Activated CD8-positive, alpha-beta T cell treated with anti-CD3 and anti-CD28 coated beads for 36 hours (primary cell): ENCODE measurements at regions not wholly inside any gene's neighbourhood (a gene's known extent, or its start where the extent isn't known, plus 50 kb on each side); places are given as distances from the start of the nearest gene placed in this dataset.

ENCODE experiments used
- ATAC-seq: fragments of 200-7000 bp; cut with Tn5 transposase; one replicate; pipeline ENCODE4 v1.10.0; 2021; ENCODE audit warnings: mild to moderate bottlenecking, moderate library complexity
- CTCF ChIA-PET: fragments of 350-600 bp; sonication (Branson Sonifier 250); formaldehyde crosslinking; loops from one replicate; lab custom pipeline; 2021; ENCODE audit warnings: antibody characterized with exemption; lab: Charles Lee
- POLR2A ChIA-PET: fragments of 350-600 bp; sonication (Branson Sonifier 250); formaldehyde crosslinking; loops from one replicate; lab custom pipeline; 2021; ENCODE audit warnings: antibody characterized with exemption; lab: Charles Lee
- DNase-seq: peaks from one replicate; pipeline ENCODE4 v3.0.0-alpha.2; 2020
- H3K27ac Mint-ChIP-seq: one replicate; pipeline ENCODE4 v1.8.0; 2021; ENCODE audit warnings: mild to moderate bottlenecking, mixed read lengths
- H3K27me3 Mint-ChIP-seq: one replicate; pipeline ENCODE4 v1.8.0; 2021; ENCODE audit warnings: mixed read lengths
- H3K36me3 Mint-ChIP-seq: one replicate; pipeline ENCODE4 v1.8.0; 2021; ENCODE audit warnings: low read depth, mixed read lengths
- H3K4me1 Mint-ChIP-seq: one replicate; pipeline ENCODE4 v1.8.0; 2021; ENCODE audit warnings: low read depth, mixed read lengths
- H3K4me3 Mint-ChIP-seq: one replicate; pipeline ENCODE4 v1.8.0; 2021; ENCODE audit warnings: mild to moderate bottlenecking, moderate library complexity, mixed read lengths
- H3K9me3 Mint-ChIP-seq: one replicate; pipeline ENCODE4 v1.8.0; 2021; ENCODE audit warnings: mixed read lengths
- CTCF ChIP-seq: fragments of 200-600 bp; IDR thresholded peaks from one replicate; pipeline ENCODE4 v1.8.0; 2022; ENCODE audit warnings: antibody characterized with exemption, mild to moderate bottlenecking
- intact Hi-C: fragments of 100-400 bp; cut with micrococcal nuclease; formaldehyde crosslinking; loops from one replicate; pipeline ENCODE4 v1.10.0; 2022

- Mint-ChIP-seq H3K4me1 (no peaks in the 10 kb centered on the region), H3K4me3 (no peak overlapping the region), H3K36me3 (no peaks in the 10 kb centered on the region), H3K9me3 (no peaks in the 10 kb centered on the region), H3K27me3 (no peaks in the 10 kb centered on the region), H3K27ac (no peak overlapping the region)
- intact Hi-C loops = no loop called here
- POLR2A ChIA-PET = no interaction called here
- TF ChIP-seq CTCF = no peak
- DNase-seq (no peak), ATAC-seq (no peak)
- CTCF ChIA-PET = no interaction called here
Measured at GRCh38 chrX:36950495-36951253, 57.5 kb upstream of the FAM47C start.

- ChIA-PET POLR2A (no interaction called here), CTCF (no interaction called here)
- intact Hi-C loops = no loop called here
- H3K27me3 Mint-ChIP-seq = peaks cover 13% of the 10 kb centered on the region
- DNase-seq (no peak), ATAC-seq (no peak)
- no peaks in the 10 kb centered on the region for H3K36me3 Mint-ChIP-seq
- no peaks in the 10 kb centered on the region for H3K4me1 Mint-ChIP-seq
- no peak overlapping the region for H3K4me3 Mint-ChIP-seq
- no peaks in the 10 kb centered on the region for H3K9me3 Mint-ChIP-seq
- H3K27ac Mint-ChIP-seq = no peak overlapping the region
- no peak for TF ChIP-seq CTCF
Measured at GRCh38 chrX:36957425-36958328, 50.5 kb upstream of the FAM47C start.
